ENCODE measurements at regions not wholly inside any gene's neighbourhood (a gene's known extent, or its start where the extent isn't known, plus 50 kb on each side); places are given as distances from the start of the nearest gene placed in this dataset.

DNA sequence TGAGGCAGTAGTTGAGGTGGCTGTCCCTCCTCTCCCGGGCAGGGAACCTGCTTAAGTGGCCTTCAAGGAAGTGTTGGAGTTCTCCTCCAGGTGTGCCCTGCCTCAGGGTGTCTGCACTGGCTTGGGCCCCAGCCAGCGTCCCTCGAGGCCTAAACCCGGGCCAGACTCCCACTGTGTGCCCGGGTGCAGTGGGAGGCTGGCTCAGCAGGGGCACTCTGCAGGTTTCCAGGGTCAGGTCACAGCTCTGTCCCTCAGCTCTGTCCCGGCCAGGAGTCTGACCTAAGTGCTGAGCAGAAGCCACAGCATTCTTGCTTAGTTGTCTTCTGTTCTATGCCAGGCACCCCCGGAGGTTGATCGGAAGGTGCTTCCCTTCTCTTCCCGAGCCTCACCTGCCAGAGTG is 69.0 kb upstream of the OTOS start:
- no peak for DNase-seq

DNA sequence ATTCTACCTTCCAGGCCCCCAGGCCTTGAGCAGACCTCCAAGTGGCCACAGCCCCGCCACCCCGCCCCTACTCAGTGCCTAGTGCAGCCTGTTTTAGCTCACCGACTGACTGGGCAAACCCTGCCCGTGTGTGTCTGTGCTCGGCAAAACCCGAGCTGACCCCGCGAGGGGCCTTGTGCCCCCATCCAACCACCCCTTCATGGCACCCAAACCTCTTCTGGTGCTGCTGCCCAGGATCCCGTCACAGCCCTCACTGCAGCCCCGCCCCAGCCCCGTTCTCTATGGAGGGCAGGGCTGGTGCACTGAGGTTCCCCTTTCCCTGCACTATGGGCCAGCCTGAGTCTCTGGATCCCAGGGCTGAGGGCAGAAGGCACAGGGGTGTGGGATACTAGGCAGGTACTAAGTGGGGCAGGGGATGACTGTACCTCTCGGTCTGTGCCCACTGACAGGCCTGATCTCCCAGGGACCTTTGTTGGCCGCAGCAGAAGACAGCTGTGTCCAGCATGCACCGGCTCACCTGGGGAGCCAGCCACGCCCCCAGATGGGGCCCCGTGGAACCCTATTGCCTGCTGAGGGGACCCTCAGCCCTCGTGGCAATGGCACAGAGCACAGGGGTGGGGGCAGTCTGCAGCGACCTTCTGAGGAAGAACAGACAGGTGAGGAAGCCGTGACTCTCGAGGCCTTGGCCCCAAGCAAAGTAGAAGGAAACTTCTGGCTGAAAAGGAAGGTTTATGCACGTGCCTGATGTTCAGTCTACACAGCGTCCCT is 69.9 kb upstream of the OTOS start:
- DNase-seq: no peak

DNA sequence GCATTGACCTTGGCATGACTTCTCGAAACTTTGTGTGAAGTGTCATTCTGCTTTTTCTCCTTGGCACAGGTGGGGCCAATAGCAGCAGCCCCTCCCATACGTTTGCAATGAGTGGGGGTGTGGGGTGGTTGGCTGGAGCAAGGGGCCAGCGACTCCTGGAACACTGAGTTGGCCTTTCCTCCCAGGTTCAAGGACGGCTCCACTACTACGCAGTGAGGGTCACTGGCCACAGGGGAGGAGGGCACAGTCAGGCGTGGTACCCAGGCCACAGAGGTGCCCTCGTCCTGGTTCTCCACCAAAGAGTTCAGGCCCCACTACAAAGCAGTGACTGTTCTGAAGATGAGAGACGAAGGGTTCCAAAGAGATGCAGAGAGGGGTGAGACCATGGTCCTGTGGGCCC is 70.6 kb upstream of the OTOS start:
- no peak for DNase-seq

DNA sequence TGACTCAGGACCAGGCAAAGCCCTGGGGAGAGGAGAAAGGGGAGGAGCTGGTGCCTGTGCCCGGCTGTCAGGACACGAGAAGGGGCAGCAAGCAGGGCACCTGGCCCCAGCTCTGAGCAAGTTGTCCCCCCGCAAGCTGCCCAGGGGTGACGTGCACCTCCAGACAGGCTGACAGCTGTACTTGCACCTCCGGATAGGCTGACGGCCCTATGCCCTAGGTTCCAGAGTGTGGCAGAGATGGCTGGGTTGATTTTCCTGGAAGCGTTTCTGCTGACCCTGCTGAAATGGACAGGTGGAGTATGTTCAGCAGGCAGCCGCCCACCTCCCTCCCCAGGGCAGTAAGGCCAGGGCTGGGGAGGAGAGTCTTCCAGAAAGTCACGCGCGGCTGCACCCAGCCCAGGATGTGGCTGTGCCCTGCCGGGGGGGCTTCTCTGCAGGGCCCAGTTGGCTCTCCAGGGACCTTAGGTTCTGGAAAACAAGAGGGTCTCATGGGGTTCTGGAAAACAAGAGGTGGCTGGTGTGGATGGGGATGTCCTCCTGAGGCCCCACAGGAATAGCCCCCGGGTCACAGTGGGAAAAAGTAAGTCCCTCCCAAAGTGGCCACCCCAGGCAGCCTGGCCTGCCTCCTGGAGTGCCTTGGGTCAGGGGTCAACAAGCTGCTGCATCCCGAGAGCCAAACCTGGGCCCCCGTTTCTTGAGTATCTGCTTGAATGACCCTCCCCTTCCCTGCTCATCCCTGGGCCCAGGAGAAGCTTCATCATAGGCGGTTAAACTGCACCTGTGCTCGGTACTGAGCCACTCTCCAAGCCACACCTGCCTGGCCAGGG is 71.4 kb upstream of the OTOS start:
- no peak for DNase-seq

DNA sequence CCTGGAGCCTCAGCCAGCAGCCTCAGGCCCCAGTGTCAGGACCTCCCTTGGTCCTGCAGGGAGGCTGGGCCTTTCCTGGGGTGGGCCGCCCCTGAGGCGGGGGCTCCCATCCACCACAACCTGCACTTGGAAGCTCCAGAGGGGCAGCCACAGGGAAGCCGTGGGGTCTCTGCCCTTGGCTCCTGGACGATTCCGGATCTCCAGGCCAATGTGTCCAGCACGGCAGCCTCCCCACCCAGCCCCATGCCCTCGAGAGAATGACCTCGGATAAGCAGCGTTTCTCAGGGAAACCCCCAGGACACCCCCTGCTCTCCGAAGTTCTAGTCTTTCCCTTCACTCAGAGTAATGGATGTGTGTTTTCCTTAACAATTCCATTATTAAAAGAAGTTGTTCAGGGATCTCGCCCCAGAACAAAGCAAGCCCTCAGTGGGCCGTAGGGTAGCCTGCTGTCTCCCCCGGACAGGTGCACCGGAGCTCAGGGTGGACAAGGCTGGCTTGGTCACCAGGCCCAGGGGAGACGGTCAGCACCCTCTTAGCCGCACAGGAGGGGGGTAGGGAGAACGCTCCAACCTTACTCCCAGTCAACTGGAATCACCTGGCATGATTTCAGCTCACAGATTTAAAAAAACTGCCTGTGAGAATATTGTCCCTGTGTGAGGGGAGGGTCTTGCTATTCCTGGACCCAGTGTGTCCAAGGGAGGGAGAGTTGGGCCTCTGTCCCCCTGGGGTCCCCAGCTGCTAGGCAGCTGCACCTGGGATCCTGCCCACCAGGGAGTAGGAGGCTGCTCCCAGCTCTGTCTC is 72.2 kb upstream of the OTOS start:
- DNase-seq: no peak

DNA sequence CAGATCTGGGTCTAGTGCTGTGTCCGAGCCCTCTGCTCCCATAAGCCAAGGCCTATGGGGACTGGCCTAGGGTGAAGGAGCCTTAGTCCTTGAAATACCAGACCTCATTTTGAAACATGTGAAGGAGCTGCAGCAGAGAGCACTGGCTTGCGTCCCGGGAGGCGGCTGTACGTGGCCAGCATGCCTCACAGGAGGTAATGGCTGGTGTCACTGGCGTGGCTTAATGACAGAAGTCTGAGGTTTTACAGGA is 72.7 kb upstream of the OTOS start:
- no peak for DNase-seq

DNA sequence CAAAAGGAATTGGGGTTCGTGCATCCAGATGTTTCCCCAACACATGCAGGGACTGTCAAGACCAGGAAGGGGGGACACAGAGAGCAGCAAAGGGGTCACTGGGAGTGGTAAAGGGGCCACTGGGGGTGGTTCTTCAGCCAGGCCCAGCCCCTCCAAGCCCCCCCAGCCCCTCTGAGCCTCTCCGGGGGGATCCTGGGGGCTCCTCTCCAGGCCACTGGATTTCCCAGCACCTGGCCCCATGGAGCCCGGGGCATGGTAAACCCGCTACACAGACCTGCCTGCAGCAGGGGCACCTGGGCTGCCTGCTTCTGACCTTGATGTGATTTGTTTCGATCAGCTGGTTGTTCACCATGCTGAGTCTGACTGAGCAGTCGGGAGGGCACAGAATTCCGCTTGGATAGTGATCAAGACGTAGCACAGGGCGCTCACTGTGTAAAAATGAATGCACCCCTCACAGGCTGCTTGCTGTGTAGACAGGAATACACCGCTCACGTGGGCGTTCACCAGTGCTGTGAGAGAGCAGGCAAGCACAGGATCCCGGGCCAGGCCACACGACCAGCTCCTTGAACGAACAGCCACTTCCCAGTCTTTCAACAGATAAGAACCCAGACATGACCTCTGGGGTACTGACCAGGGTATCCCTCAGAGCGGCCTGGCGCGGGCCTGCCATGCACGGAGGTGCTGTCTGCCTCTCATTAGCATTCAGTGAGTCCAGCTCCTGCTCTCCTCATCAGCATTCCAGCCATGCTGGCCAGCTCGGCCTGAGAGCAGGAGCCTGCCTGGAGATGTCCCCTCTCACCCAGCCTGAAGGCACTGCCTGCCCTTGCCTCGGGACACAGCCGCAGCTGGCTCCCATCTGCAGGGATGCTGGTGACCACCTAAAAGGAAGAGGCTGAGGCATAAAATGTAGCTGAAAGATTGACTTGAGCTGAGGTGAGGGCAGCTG is 73.3 kb upstream of the OTOS start:
- no peak for DNase-seq

DNA sequence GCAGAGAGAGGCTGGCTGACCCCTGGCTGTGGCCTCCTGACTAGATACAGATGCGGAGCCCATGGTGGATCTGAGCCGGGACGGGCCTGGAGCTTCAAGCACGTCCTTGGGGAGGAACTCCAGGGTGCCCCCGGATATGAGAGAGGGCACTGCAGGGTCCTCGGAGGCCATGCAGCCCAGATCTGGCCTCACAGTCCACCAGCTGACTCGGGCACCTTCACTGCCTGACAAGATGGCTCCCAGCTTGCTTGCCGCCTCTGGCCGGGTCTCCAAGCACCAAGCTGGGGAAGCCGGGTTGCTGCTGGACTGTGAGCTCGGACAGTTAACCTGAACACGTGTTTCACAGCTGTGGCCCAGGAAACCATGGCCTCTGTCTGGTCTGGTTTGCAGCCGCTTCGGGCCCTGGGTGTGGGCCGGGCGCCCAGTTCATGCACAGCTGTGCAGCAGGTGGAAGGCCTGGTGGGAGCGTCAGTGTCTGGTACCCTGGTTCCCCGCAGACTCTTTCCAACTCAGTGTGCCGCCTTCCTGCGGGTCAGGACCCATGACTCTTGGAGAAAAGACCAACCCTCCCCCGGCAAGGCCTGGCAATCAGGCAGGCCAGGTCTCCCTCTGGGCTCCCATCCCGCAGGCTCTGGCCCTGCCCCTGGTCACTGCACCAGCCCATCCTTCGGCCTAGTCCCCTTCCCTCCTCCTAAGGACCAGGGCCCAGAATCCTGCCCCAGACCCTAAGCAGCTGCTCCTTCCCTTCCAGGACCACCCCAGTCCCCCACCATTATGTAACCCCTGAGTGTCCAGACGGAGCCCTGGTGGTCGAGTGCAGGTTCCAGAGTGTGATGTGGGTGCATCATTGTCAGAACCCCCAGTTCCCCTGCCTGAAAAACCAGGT is 74.6 kb upstream of the OTOS start:
- no peak for DNase-seq

DNA sequence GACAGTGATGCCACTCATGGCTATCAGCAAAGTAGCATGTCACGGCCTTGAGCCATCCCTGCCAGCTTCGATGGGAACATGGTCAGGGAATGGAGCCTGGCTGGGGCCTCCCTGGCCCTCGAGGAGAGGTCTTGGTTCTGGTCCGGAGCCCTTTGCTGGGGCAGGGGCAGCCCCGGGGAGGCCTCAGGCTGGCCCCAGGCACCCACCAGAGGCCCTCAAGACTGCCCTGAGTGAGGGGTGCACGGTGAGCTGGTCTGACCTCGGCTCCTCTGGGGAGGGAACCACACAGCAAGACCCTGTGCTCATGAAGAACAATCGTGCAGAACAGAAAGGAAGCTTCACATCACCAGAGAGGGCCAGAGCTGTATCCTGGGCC is 75.2 kb upstream of the OTOS start:
- no peak for DNase-seq

DNA sequence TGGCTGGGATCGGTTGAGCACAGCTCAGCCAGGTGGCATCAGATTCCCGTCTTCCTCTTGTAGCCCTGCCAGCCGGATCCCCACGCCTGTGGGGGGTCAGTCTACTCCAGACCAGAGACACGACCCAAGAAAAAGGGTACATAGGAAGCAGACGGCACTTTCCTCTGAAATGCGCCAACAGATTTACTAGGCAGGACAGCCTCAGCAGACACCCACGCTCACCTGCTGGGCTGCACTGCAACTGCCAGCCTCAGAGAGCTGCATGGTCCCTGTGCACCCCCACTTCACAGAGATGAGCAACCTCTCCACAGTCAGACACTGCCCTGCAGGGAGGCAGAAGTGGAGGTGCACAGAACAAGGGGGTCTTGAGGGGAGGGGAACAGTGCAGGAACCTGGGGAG is 75.7 kb upstream of the OTOS start:
- no peak for DNase-seq

DNA sequence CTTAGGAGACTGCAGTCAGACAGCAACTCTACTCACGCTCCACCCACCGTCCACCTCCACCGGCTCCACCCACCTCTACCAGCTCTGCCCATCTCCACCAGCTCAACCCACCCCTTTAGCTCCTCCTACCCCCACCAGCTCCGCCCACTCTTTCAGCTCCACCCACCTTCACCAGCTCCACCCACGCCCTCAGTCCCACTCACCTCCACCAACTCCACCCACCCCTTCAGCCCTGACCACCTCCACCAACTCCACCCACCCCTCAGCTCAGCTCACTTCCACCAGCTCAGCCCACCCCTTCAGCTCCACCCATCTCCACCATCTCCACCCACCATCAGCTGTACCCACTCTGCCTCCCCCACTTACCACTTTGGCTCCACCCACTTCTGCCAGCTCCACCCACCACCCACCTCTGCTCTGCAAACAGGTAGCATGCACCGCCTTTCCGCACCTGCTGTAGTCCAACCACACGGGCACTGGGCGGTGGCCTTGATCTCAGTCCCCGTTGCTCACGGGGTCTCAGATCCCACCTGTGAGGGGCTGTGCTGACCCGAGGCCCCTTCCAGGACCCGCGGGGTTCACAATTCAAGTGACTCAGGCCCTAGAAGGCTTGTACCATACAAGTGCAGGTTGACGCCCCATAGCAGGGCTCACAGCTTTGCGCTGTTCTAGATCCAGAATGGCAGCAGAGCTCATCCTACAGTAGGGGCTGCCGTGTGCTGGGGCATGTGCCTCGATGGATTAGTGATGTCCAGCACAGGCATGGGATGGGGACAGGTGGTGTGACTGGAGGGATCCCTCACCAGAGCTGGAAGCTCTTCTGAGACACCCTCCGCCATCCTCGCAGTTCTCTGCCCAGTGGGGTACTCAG is 77.2 kb upstream of the OTOS start:
- no peak for DNase-seq

DNA sequence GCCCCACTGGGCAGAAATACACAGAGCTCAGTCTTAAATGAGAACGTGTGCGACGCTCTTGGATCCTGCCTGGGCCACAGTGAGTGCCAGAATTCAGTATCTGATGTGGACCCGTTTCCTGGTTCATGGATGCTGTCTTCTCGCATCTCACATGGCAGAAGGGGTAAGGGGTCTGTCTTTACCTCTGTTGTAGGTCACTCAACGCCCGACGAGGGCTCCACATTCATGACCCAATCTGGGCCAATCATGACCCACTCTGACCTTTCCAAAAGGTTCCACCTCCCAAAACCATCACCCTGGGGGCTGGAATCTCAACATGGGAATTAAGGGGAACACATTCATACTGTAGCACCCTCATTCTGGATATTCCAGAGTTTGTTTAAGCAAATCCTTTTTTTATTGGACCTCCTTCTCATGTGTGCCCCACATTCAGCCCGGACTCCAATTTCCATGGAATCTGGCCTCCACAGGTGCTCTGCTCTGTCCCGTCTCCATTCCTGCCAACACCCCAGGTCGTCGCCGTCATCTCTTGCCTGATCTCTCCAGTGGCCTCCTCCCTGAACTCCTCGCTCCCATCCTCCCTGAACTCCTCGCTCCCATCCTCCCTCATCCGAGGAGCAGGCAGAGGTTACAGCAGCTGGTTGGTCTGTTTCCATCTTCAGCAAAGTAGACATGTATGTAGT is 78.9 kb upstream of the OTOS start:
- no peak for DNase-seq

DNA sequence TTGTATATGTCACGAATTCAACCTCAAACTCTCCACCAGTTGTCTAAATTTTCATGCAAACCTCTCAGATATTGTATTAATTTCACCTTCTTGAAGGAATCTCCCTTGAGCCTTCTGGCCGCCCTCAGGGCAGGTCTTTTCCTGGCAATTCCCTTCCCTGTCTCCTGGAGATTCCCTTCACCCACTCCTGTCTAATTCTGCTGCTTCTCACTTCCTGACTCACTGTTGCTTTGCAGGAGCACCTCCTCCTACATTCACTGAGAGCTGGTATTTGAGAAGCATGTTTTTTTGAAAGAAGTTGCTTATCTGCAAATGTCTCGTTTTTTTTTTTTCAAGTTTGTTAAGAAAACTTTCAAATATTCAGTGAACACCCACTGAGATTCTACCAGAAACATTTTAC is 79.9 kb upstream of the OTOS start:
- DNase-seq: no peak

DNA sequence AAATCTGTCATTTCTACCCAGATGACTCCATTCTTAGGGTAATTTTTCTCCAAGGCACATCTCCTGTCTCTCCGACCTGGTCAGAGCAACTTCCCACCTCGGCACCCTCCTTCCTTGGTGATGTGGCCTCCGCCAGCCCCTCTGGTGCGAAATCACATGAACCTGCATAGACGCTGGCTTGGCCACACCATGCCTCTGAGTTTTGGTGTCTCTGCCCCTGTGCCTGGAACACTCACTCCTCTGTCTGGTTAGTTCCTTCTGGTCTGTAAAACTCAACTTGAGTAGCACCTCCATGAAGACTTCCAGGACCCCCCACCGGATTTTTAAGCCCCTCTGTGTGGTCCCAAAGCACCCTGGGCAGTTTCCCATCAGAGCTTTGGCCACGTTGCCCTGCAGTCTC is 83.2 kb upstream of the OTOS start:
- no peak for DNase-seq

DNA sequence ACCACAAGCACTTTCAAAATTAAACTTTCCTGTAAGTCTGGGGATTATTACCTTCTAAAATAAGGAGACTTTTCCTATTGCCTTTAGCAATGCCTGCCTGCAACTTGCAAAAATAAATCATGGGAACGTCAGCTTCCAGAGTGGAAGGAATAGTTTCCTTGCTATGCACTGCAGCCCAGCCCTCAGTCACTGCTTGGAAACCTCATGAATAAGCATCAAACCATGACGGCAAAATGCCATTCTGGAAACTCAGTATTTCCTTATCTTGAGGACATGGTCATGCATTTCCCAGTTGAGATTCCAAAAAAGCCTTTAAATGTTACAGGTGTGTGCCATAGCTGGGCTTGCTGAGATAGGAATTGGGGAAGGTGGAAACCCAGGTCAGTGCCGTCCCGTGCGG is 84.2 kb upstream of the OTOS start:
- DNase-seq: no peak

DNA sequence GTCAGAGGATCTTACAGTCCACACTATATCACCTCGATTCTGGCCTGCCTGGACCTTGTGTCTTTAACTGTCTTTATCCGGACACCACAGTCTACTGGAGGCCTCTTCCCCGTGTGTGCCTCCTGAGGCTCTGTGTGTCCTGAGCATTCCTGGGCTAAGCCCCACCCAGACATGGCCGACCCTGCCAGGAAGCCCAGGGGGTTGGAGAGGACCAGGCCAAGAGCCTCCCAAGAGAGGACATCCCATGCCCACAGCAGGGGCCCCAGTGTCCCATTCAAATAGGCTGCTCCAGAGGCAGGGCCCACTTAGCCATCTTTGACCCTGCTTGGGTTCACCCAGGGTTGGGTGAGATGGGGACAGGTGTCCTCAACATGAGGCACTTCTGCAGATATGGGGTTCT is 84.7 kb upstream of the OTOS start:
- DNase-seq: no peak

DNA sequence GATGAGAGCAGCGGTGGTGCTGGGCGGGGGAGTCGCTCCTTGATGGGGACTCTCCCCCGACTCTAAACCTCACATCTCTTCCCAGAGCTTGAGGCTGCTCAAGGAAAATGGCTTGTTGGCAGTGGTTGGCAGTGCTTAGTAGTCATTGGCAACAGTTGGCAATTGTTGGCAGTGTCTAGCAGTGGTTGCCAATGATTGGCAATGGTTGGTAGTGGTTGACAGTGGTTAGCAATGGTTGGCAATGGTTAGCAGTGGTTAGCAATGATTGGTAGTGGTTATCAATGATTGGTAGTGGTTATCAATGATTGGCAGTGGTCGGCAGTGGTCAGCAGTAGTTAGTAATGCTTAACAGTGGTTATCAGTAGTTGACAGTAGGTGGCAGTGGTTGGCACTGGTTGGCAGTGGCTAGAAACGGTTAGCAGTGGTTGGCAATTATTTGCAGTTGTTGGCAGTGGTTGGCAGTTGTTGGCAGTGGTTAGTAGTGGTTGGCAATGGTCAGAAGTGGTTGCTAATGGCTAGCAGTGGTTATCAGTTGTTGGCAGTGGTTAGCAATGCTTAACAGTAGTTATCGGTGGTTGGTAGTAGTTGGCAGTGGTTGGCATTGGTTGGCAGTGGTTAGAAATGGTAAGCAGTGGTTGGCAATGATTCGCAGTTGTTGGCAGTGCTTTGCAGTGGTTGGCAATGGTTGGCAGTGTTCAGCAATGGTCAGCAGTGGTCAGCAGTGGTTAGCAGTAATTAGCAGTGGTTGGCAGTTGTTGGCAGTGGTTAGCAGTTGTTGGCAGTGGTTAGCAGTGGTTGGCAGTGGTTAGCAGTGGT is 85.4 kb upstream of the OTOS start:
- no peak for DNase-seq

DNA sequence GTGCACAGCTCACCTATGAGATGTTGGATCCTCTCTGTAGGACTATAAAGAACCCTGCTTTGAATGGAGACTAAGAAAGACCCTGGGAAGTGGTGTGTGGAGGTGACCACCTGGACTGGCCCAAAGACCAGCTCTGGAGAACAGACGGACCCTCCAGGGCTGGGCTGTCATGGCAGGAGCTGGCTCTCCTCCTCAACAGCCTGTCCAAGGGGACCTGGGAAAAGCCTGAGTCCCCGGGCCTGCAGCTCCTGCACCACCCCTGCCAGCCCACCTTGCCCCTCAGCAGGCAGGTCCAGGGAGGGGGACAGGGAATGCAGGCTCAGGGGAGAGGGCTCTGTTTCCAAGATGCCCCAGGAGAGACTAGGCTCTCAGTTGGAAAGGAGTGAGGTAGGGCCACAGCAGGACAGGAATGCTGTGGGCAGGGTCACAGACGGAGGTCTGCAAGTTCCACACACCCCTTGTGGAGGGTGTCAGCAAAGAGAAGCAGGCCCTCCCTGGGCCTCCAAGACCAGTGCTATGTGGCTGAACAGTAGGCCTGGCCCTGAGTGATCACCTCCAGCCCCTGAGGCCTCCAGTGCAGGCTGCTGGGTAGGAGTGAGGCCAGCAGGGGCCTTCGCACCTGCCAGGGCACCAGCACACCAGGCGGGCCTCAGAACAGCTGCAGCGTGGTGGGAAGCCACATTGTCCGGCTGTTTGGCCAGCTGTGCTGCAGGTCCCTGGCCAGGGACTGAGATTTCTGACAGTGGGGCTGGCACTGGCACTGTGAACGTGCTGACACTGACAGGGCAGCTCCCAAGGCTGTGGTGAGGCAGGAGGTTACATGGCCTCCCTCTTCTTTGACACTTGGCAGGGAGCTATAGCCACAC is 86.4 kb upstream of the OTOS start:
- DNase-seq: no peak

Data from NCI-H524 treated with DMSO at 0.1 percent for 48 hours (cell line).